ENCODE measurements at regions not wholly inside any gene's neighbourhood (a gene's known extent, or its start where the extent isn't known, plus 50 kb on each side); places are given as distances from the start of the nearest gene placed in this dataset.

DNA sequence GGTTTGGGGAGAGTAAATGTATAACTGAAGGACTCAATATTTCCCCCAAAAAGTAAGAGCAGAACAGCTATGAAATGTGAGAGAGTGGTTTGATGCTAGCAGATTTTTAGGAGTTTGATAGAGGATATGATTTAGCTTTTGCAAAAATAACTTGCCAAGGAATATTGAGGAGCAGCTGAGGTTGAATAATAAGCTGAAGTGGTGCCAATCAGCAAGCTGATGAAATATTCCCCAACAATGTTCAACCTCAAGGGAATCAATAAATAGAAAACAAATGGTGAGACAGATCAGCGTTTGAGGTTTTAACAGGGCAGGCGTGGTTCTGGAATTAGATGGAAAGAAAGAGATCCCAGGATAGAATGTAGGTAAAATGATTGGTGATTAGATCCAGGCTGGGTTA, 413.4 kb upstream of the ADAMTS5 start:
- no peak for TF ChIP-seq EZH2 (IDR thresholded peaks at IDR 0.05; ENCODE audit: insufficient read depth, poor library complexity, severe bottlenecking)
- no peak for TF ChIP-seq EZH2phosphoT487 (IDR thresholded peaks at IDR 0.05; ENCODE audit: insufficient read depth, low read depth)

All from GM23248 (cell line).